Suprapubic skin (tissue), 3 donors: ENCODE measurements at regions not wholly inside any gene's neighbourhood (a gene's known extent, or its start where the extent isn't known, plus 50 kb on each side); places are given as distances from the start of the nearest gene placed in this dataset.

ENCODE experiments used
- POLR2A ChIP-seq, 2 donors: fragments of 450-650 bp; IDR thresholded peaks; one replicate each; pipeline ENCODE4 v1.6.1; 2017; ENCODE audit warnings: antibody characterized with exemption in 2 of 2, mild to moderate bottlenecking in 2 of 2, moderate library complexity in 2 of 2
- TF ChIP-seq, protein P1 (sequence below), 2 donors: fragments of 200-600 bp in 1 of 2; fragments of 450-650 bp in 1 of 2; sonication (generic) in 1 of 2; IDR thresholded peaks; one replicate each; pipeline ENCODE4 v1.5.1; 2016 to 2019; ENCODE audit warnings: antibody characterized with exemption in 2 of 2, mild to moderate bottlenecking in 1 of 2, moderate library complexity in 1 of 2

DNA sequence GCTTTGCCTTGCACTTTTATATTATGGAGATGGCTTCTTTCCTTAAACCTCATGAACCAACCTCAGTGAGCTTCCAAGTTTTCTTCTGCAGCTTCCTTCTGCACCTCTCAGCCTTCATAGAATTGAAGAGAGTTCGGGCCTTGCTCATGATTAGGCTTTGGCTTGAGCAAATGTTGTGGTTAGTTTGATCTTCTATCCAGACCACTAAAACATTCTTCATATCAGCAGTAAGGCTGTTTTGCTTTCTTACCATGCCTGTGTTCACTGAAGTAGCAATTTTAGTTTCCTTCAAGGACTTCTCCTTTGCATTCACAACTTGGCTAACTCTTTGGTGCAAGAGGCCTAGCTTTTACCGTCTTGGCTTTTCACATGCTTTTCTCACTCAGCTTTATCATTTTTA, 125.4 kb downstream of the SNAPC1 start:
- TF ChIP-seq, protein P1, sequence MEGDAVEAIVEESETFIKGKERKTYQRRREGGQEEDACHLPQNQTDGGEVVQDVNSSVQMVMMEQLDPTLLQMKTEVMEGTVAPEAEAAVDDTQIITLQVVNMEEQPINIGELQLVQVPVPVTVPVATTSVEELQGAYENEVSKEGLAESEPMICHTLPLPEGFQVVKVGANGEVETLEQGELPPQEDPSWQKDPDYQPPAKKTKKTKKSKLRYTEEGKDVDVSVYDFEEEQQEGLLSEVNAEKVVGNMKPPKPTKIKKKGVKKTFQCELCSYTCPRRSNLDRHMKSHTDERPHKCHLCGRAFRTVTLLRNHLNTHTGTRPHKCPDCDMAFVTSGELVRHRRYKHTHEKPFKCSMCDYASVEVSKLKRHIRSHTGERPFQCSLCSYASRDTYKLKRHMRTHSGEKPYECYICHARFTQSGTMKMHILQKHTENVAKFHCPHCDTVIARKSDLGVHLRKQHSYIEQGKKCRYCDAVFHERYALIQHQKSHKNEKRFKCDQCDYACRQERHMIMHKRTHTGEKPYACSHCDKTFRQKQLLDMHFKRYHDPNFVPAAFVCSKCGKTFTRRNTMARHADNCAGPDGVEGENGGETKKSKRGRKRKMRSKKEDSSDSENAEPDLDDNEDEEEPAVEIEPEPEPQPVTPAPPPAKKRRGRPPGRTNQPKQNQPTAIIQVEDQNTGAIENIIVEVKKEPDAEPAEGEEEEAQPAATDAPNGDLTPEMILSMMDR (IDR thresholded peaks at IDR 0.05), result no peak
- TF ChIP-seq POLR2A (IDR thresholded peaks at IDR 0.05), result no peak
